ENCODE measurements at regions not wholly inside any gene's neighbourhood (a gene's known extent, or its start where the extent isn't known, plus 50 kb on each side); places are given as distances from the start of the nearest gene placed in this dataset.

DNA sequence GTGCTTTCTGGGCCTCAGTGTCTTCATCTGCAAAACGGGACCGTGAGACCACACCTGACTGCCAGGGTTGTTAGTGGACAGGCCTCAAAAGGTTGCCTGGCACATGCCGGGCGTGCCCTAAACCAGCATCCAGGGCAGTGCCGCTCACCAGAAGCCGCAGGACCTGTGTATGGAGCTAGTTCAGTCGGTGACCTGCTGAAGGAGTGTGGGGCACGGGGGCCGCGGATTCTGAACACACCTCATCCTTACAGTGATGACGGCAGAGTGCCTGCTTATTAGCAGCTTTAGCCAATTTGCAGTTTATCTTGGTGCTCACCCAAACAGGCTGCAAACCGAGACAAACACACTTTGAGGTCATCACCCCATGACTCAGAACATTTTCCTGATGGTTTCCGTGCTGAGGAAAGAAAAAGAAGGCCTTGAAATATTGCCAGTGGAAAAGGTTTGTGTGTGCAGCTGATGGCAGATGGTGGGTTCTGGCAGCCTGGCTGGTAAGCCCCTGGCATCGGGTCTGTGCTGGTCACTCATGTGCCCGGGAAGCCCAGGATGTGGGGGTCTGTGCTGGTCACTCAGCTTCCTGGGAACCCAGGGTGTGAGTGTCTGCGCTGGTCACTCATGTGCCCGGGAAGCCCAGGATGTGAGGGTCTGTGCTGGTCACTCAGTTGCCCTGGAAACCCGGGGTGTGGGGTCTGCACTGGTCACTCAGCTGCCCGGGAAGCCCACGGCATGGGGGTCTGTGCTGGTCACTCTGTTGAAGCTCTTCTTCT lies 153.8 kb downstream of the ERMARD start:
- TF ChIP-seq EZH2 (IDR thresholded peaks at IDR 0.05; ENCODE audit: insufficient read depth, poor library complexity, severe bottlenecking) (no peak), EZH2phosphoT487 (IDR thresholded peaks at IDR 0.05; ENCODE audit: insufficient read depth, low read depth) (no peak)
